Osteocyte (in vitro differentiated cells): ENCODE measurements at regions not wholly inside any gene's neighbourhood (a gene's known extent, or its start where the extent isn't known, plus 50 kb on each side); places are given as distances from the start of the nearest gene placed in this dataset.

Experiments used
- DNase-seq: peaks from one replicate; pipeline ENCODE4 v3.0.0; 2021; ENCODE audit warnings: mixed read lengths; ENCODE audit not compliant: unreplicated experiment; ENCODE audit errors: extremely low spot score
- H3K27ac Mint-ChIP-seq: one replicate; pipeline ENCODE4 v1.8.0; 2021; ENCODE audit warnings: mild to moderate bottlenecking, mixed read lengths; ENCODE audit not compliant: unreplicated experiment
- H3K27me3 Mint-ChIP-seq: one replicate; pipeline ENCODE4 v1.8.0; 2021; ENCODE audit warnings: mixed read lengths; ENCODE audit not compliant: unreplicated experiment
- H3K36me3 Mint-ChIP-seq: one replicate; pipeline ENCODE4 v1.8.0; 2021; ENCODE audit warnings: mixed read lengths; ENCODE audit not compliant: unreplicated experiment
- H3K4me1 Mint-ChIP-seq: one replicate; pipeline ENCODE4 v1.8.0; 2021; ENCODE audit warnings: mixed read lengths; ENCODE audit not compliant: unreplicated experiment
- H3K4me3 Mint-ChIP-seq: one replicate; pipeline ENCODE4 v1.8.0; 2021; ENCODE audit warnings: mild to moderate bottlenecking, moderate library complexity, mixed read lengths; ENCODE audit not compliant: unreplicated experiment
- H3K9me3 Mint-ChIP-seq: one replicate; pipeline ENCODE4 v1.8.0; 2021; ENCODE audit warnings: mixed read lengths; ENCODE audit not compliant: unreplicated experiment
- CTCF ChIP-seq: fragments of 200-600 bp; sonication (generic); IDR thresholded peaks from 2 replicates; pipeline ENCODE4 v1.5.0; 2021; ENCODE audit warnings: antibody characterized with exemption, mild to moderate bottlenecking, moderate library complexity

- no peaks in the 10 kb centered on the region for H3K36me3 Mint-ChIP-seq
- no peak for TF ChIP-seq CTCF
- no peaks in the 10 kb centered on the region for H3K27me3 Mint-ChIP-seq
- H3K4me3 Mint-ChIP-seq: no peak overlapping the region
- H3K27ac Mint-ChIP-seq: no peak overlapping the region
- no peaks in the 10 kb centered on the region for H3K4me1 Mint-ChIP-seq
- H3K9me3 Mint-ChIP-seq: peaks cover 11% of the 10 kb centered on the region
- DNase-seq: no peak
Observed at GRCh38 chrX:9172464-9172850, 138.5 kb upstream of the FAM9B start.

- no peak for DNase-seq
- Mint-ChIP-seq H3K4me1 (peaks cover 1% of the 10 kb centered on the region), H3K4me3 (no peak overlapping the region), H3K9me3 (peaks cover 22% of the 10 kb centered on the region), H3K36me3 (no peaks in the 10 kb centered on the region), H3K27me3 (no peaks in the 10 kb centered on the region), H3K27ac (no peak overlapping the region)
- no peak for TF ChIP-seq CTCF
Observed at GRCh38 chrX:9180623-9181022, 146.7 kb upstream of the FAM9B start.

GRCh38 chrX:9182041-9182440, 148.1 kb upstream of the FAM9B start:
- H3K4me1 Mint-ChIP-seq: peaks cover 1% of the 10 kb centered on the region
- no peaks in the 10 kb centered on the region for H3K36me3 Mint-ChIP-seq
- no peak overlapping the region for H3K4me3 Mint-ChIP-seq
- H3K9me3 Mint-ChIP-seq: peaks cover 22% of the 10 kb centered on the region
- TF ChIP-seq CTCF: no peak
- DNase-seq: no peak
- H3K27me3 Mint-ChIP-seq: no peaks in the 10 kb centered on the region
- no peak overlapping the region for H3K27ac Mint-ChIP-seq

DNA sequence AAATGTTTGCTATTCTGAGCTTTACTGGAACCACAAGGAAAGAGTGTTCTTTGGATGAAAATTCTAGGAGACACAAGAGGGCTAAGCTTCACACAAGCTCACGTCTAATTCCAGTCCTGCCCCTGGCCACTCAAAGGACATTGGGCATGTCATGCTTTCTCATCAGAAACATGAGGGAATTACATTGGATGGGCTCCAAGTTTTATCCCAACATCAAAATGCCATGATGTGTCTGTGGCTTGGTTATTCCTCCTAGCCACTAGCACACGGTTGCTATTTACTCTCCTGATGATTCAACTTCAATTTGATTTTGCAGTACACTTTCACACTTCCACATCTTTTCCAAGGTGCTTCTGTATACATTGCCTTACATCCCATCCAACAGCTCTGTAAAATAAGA, 149.6 kb upstream of the FAM9B start:
- no peaks in the 10 kb centered on the region for H3K36me3 Mint-ChIP-seq
- H3K27ac Mint-ChIP-seq: no peak overlapping the region
- H3K4me3 Mint-ChIP-seq: no peak overlapping the region
- H3K27me3 Mint-ChIP-seq: no peaks in the 10 kb centered on the region
- H3K9me3 Mint-ChIP-seq: peaks cover 13% of the 10 kb centered on the region
- no peak for DNase-seq
- TF ChIP-seq CTCF: no peak
- peaks cover 1% of the 10 kb centered on the region for H3K4me1 Mint-ChIP-seq

DNA sequence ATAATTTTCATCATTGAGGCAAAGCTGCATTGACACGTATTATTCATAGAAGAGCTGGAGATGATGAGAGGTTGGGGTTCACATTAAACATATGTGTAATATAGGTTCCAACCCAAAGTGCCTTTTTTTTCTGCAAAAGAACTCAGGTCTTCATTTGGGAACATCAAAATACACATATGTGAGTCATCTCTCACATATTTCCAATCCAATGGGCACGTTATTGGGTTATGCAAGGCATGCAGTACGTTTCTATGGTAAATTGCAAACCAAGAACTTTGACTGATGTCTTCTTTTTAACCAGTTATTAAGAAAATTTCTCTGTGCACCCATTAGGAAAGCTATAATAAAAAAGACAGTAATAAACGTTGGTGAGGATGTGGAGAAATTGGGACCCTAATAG, 150.3 kb upstream of the FAM9B start:
- Mint-ChIP-seq H3K4me3 (no peak overlapping the region), H3K4me1 (peaks cover 1% of the 10 kb centered on the region), H3K27me3 (no peaks in the 10 kb centered on the region), H3K27ac (no peak overlapping the region), H3K9me3 (peaks cover 5% of the 10 kb centered on the region), H3K36me3 (no peaks in the 10 kb centered on the region)
- TF ChIP-seq CTCF: no peak
- DNase-seq: no peak
